Head of caudate nucleus (tissue), 42 donors: ENCODE measurements at regions not wholly inside any gene's neighbourhood (a gene's known extent, or its start where the extent isn't known, plus 50 kb on each side); places are given as distances from the start of the nearest gene placed in this dataset.

ENCODE experiments used
- DNase-seq, 42 donors: peaks; one replicate each; pipeline versions ENCODE4 v3.0.0 to v3.0.0-alpha.2; 2020 to 2021; ENCODE audit warnings: mixed read lengths in 7 of 42
- intact Hi-C: fragments of 100-400 bp; cut with DNase I; formaldehyde crosslinking; loops from one replicate; pipeline ENCODE4 v1.15.0; 2022

GRCh38 chr12:20212658-20213555 lies 155.4 kb upstream of the PDE3A start:
- intact Hi-C loops, result no loop called here
- DNase-seq, result peak; percentile 20 to 92 (median 66)

- intact Hi-C loops, result no loop called here
- DNase-seq, result no peak
Measured at GRCh38 chr12:20213723-20214625, 154.4 kb upstream of the PDE3A start.

- peak in 6 of 42 donors; percentile 10 to 17 (median 12) for DNase-seq
Measured at GRCh38 chr12:20220339-20220738, 148.0 kb upstream of the PDE3A start.

GRCh38 chr12:20232931-20233675 lies 135.2 kb upstream of the PDE3A start:
- no peak for DNase-seq
- intact Hi-C loops, result no loop called here

More at GRCh38 chr12:20220339-20220738, 148.0 kb upstream of the PDE3A start:
- intact Hi-C loops, result no loop called here

GRCh38 chr12:20234474-20234873 lies 133.9 kb upstream of the PDE3A start:
- intact Hi-C loops, result no loop called here

GRCh38 chr12:20237091-20237490 lies 131.2 kb upstream of the PDE3A start:
- no peak for DNase-seq
- intact Hi-C loops, result no loop called here

More at GRCh38 chr12:20234474-20234873, 133.9 kb upstream of the PDE3A start:
- DNase-seq, result no peak

- no peak for DNase-seq
- intact Hi-C loops, result no loop called here
Measured at GRCh38 chr12:20245491-20245890, 122.8 kb upstream of the PDE3A start.

- intact Hi-C loops, result no loop called here
- DNase-seq, result no peak
Measured at GRCh38 chr12:20248646-20249045, 119.7 kb upstream of the PDE3A start.

- no peak for DNase-seq
- intact Hi-C loops, result no loop called here
Measured at GRCh38 chr12:20250761-20251160, 117.6 kb upstream of the PDE3A start.

- intact Hi-C loops, result no loop called here
- DNase-seq, result no peak
Measured at GRCh38 chr12:20257311-20257710, 111.0 kb upstream of the PDE3A start.

GRCh38 chr12:20259786-20260185 lies 108.6 kb upstream of the PDE3A start:
- intact Hi-C loops, result no loop called here

GRCh38 chr12:20260851-20261250 lies 107.5 kb upstream of the PDE3A start:
- DNase-seq, result no peak
- intact Hi-C loops, result no loop called here

More at GRCh38 chr12:20259786-20260185, 108.6 kb upstream of the PDE3A start:
- DNase-seq, result no peak

- intact Hi-C loops, result no loop called here
- DNase-seq, result no peak
Measured at GRCh38 chr12:20262119-20262518, 106.2 kb upstream of the PDE3A start.

GRCh38 chr12:20264026-20264425 lies 104.3 kb upstream of the PDE3A start:
- DNase-seq, result no peak
- intact Hi-C loops, result no loop called here

- intact Hi-C loops, result no loop called here
- DNase-seq, result no peak
Measured at GRCh38 chr12:20264608-20265114, 103.7 kb upstream of the PDE3A start.

- intact Hi-C loops, result no loop called here
- no peak for DNase-seq
Measured at GRCh38 chr12:20268121-20268732, 100.1 kb upstream of the PDE3A start.

GRCh38 chr12:20268771-20269170 lies 99.6 kb upstream of the PDE3A start:
- intact Hi-C loops, result no loop called here
- DNase-seq, result no peak

- no peak for DNase-seq
- intact Hi-C loops, result no loop called here
Measured at GRCh38 chr12:20269337-20270067, 98.8 kb upstream of the PDE3A start.
